H1 (cell line): ENCODE measurements at regions not wholly inside any gene's neighbourhood (a gene's known extent, or its start where the extent isn't known, plus 50 kb on each side); places are given as distances from the start of the nearest gene placed in this dataset.

Experiments
- CTCF ChIA-PET: fragments of 300-600 bp; sonication (Branson Sonifier 250); formaldehyde crosslinking; loops from one replicate; lab custom pipeline; 2021; ENCODE audit not compliant: partially characterized antibody; lab: Charles Lee
- POLR2A ChIA-PET: fragments of 300-600 bp; sonication (Branson Sonifier 250); formaldehyde crosslinking; loops from one replicate; lab custom pipeline; 2021; ENCODE audit warnings: inconsistent platforms; ENCODE audit not compliant: partially characterized antibody; lab: Charles Lee
- DNase-seq, 2 experiments: peaks; one replicate each; pipeline versions ENCODE4 v3.0.0 to v3.0.0-alpha.2; 2010 to 2022; ENCODE audit warnings: low spot score in 2 of 2, low read depth in 1 of 2, mixed read lengths in 1 of 2
- FAIRE-seq: peaks from 2 replicates; lab custom pipeline; 2011; peaks lifted over from hg19 to GRCh38; lab: Jason Lieb, UNC
- H2AFZ ChIP-seq: 2 replicates; pipeline ENCODE4 v1.8.1; 2012; ENCODE audit warnings: low read length, inconsistent platforms
- H2AK5ac ChIP-seq: 2 replicates; pipeline ENCODE4 v1.6.1; 2013; ENCODE audit warnings: low read depth, low read length
- H2BK120ac ChIP-seq: replicated peaks from 2 replicates; pipeline ENCODE3; 2013; ENCODE audit warnings: low read depth, low read length, inconsistent platforms
- H2BK12ac ChIP-seq: 2 replicates; pipeline ENCODE4 v1.6.1; 2013; ENCODE audit warnings: low read depth, low read length
- H2BK15ac ChIP-seq: 2 replicates; pipeline ENCODE4 v1.6.1; 2013; ENCODE audit warnings: low read length
- H2BK20ac ChIP-seq: 2 replicates; pipeline ENCODE4 v1.6.1; 2013; ENCODE audit warnings: low read length
- H2BK5ac ChIP-seq: 2 replicates; pipeline ENCODE4 v1.6.1; 2013; ENCODE audit warnings: low read depth, low read length
- H3K14ac ChIP-seq: 2 replicates; pipeline ENCODE4 v1.6.1; 2013; ENCODE audit warnings: inconsistent platforms; ENCODE audit not compliant: insufficient read length
- H3K18ac ChIP-seq: 2 replicates; pipeline ENCODE4 v1.6.1; 2013; ENCODE audit warnings: low read length; ENCODE audit errors: extremely low read depth
- H3K23ac ChIP-seq: 2 replicates; pipeline ENCODE4 v1.6.1; 2013; ENCODE audit warnings: inconsistent platforms; ENCODE audit not compliant: insufficient read length
- H3K23me2 ChIP-seq: 2 replicates; pipeline ENCODE4 v1.6.1; 2013; ENCODE audit warnings: low read depth, low read length
- H3K27ac ChIP-seq: 2 replicates; pipeline ENCODE4 v1.6.1; 2011; ENCODE audit warnings: low read depth, low read length, inconsistent platforms
- H3K27me3 ChIP-seq, 4 experiments: replicated peaks in 1 of 4; 1 replicate in 1 of 4; 2 replicates in 3 of 4; pipeline versions ENCODE4 v1.6.1 to v1.8.1; 2011 to 2013; ENCODE audit warnings: low read length in 3 of 4, mild to moderate bottlenecking in 3 of 4, inconsistent platforms in 2 of 4, mixed read lengths in 2 of 4, moderate library complexity in 1 of 4; ENCODE audit not compliant: control insufficient read depth in 3 of 4, insufficient read depth in 3 of 4; ENCODE audit errors: extremely low read depth in 1 of 4
- H3K36me3 ChIP-seq, 4 experiments: 2 replicates each; pipeline versions ENCODE4 v1.6.1 to v1.8.1; 2011 to 2013; ENCODE audit warnings: mild to moderate bottlenecking in 4 of 4, low read length in 3 of 4, moderate library complexity in 2 of 4, control low read depth in 1 of 4, inconsistent platforms in 1 of 4; ENCODE audit not compliant: insufficient read depth in 4 of 4, control insufficient read depth in 2 of 4
- H3K4ac ChIP-seq: replicated peaks from 2 replicates; pipeline ENCODE3; 2013; ENCODE audit warnings: low read length, low read depth, mixed read lengths, inconsistent platforms; ENCODE audit not compliant: insufficient read length
- H3K4me1 ChIP-seq, 4 experiments: replicated peaks in 1 of 4; 1 replicate in 1 of 4; 2 replicates in 3 of 4; pipeline versions ENCODE4 v1.6.1 to v1.8.1; 2011 to 2013; ENCODE audit warnings: low read length in 3 of 4, inconsistent platforms in 2 of 4, mixed read lengths in 1 of 4; ENCODE audit not compliant: insufficient read depth in 4 of 4, control insufficient read depth in 3 of 4
- H3K4me2 ChIP-seq, 2 experiments: 2 replicates each; pipeline versions ENCODE4 v1.6.1 to v1.8.1; 2011 to 2013; ENCODE audit warnings: low read depth in 2 of 2, low read length in 2 of 2, control low read depth in 1 of 2, inconsistent platforms in 1 of 2, mild to moderate bottlenecking in 1 of 2; ENCODE audit not compliant: insufficient read depth in 1 of 2
- H3K4me3 ChIP-seq, 4 experiments: fragments of 200-600, 300-600 bp in 1 of 4; sonication (generic), shearing (Covaris generic), sonication (Bioruptor Twin) in 1 of 4; 2 replicates each; pipeline versions ENCODE4 v1.5.1 to v1.8.1; 2011 to 2016; ENCODE audit warnings: low read length in 4 of 4, low read depth in 3 of 4, control low read depth in 2 of 4, inconsistent platforms in 2 of 4, mild to moderate bottlenecking in 2 of 4, mixed read lengths in 1 of 4, moderate library complexity in 1 of 4; ENCODE audit not compliant: insufficient read depth in 2 of 4; ENCODE audit errors: extremely low read depth in 1 of 4
- H3K56ac ChIP-seq: replicated peaks from 2 replicates; pipeline ENCODE3; 2013; ENCODE audit warnings: low read depth, mild to moderate bottlenecking, mixed read lengths, low read length, inconsistent platforms; ENCODE audit not compliant: insufficient read length
- H3K79me1 ChIP-seq: 2 replicates; pipeline ENCODE4 v1.6.1; 2013; ENCODE audit warnings: low read depth, low read length, control low read depth
- H3K79me2 ChIP-seq, 2 experiments: 2 replicates each; pipeline versions ENCODE4 v1.6.1 to v1.8.1; 2012 to 2013; ENCODE audit warnings: low read length in 2 of 2, mild to moderate bottlenecking in 2 of 2, inconsistent platforms in 1 of 2; ENCODE audit not compliant: insufficient read depth in 2 of 2, control insufficient read depth in 1 of 2
- H3K9ac ChIP-seq, 4 experiments: replicated peaks in 1 of 4; 1 replicate in 1 of 4; 2 replicates in 3 of 4; pipeline versions ENCODE4 v1.6.1 to v1.8.1; 2011 to 2013; ENCODE audit warnings: low read depth in 3 of 4, low read length in 3 of 4, control low read depth in 2 of 4, mild to moderate bottlenecking in 2 of 4, moderate library complexity in 2 of 4, inconsistent platforms in 1 of 4; ENCODE audit errors: extremely low read depth in 1 of 4
- H3K9me3 ChIP-seq, 2 experiments: 2 replicates each; pipeline versions ENCODE4 v1.6.1 to v1.8.1; 2012 to 2013; ENCODE audit warnings: mild to moderate bottlenecking in 2 of 2, moderate library complexity in 2 of 2, control low read depth in 1 of 2, inconsistent platforms in 1 of 2, low read depth in 1 of 2, low read length in 1 of 2, mixed read lengths in 1 of 2; ENCODE audit not compliant: insufficient read depth in 2 of 2
- H4K20me1 ChIP-seq, 2 experiments: replicated peaks in 1 of 2; 2 replicates each; pipeline versions ENCODE3 to v1.8.1; 2011 to 2013; ENCODE audit warnings: inconsistent platforms in 2 of 2, low read length in 2 of 2, mild to moderate bottlenecking in 1 of 2; ENCODE audit not compliant: insufficient read depth in 2 of 2, control insufficient read depth in 1 of 2
- H4K5ac ChIP-seq: 2 replicates; pipeline ENCODE4 v1.6.1; 2013; ENCODE audit warnings: low read length, low read depth, mixed read lengths, inconsistent platforms; ENCODE audit not compliant: insufficient read length
- H4K8ac ChIP-seq: 2 replicates; pipeline ENCODE4 v1.8.0; 2013; ENCODE audit warnings: mild to moderate bottlenecking, moderate library complexity, low read length, inconsistent platforms; ENCODE audit not compliant: insufficient read depth; ENCODE audit errors: extremely low read depth
- H4K91ac ChIP-seq: replicated peaks from 2 replicates; pipeline ENCODE3; 2013; ENCODE audit warnings: low read length, mixed read lengths, inconsistent platforms; ENCODE audit not compliant: insufficient read length
- CBX5 ChIP-seq: fragments of 300-800, 300-1000 bp; sonication (generic); IDR thresholded peaks from 2 replicates; pipeline ENCODE4 v1.7.1; 2016; ENCODE audit warnings: antibody characterized with exemption, low read length, low read depth
- CREB1 ChIP-seq: IDR thresholded peaks from 2 replicates; pipeline ENCODE4 v1.6.1; 2012; ENCODE audit warnings: inconsistent platforms
- NANOG ChIP-seq: IDR thresholded peaks from 2 replicates; pipeline ENCODE4 v1.6.1; 2011; ENCODE audit warnings: low read length, low read depth, mild to moderate bottlenecking, inconsistent platforms; ENCODE audit not compliant: insufficient read depth, poor library complexity, severe bottlenecking
- PHF8 ChIP-seq: fragments of 200-600 bp; sonication (generic); conservative IDR thresholded peaks from 2 replicates; pipeline ENCODE4 v1.7.1; 2012; ENCODE audit warnings: low read depth, mild to moderate bottlenecking, inconsistent platforms, low read length, moderate library complexity
- ZNF274 ChIP-seq: IDR thresholded peaks from 2 replicates; pipeline ENCODE4 v1.7.0; 2012; ENCODE audit warnings: low read length, borderline replicate concordance; ENCODE audit errors: extremely low read depth
- WGBS, 2 experiments: shearing (Covaris generic) in 1 of 2; methylation state at CpG; one replicate each; pipeline versions ENCODE4 v1.1.6 to v1.1.7; 2013 to 2015; ENCODE audit warnings: low lambda C conversion rate in 2 of 2, mixed read lengths in 2 of 2, inconsistent platforms in 1 of 2, low coverage in 1 of 2, missing lambda C conversion rate in 1 of 2; ENCODE audit not compliant: insufficient replicate concordance in 2 of 2, insufficient coverage in 1 of 2, insufficient read length in 1 of 2; ENCODE audit errors: extremely low coverage in 1 of 2, missing lambda C conversion rate in 1 of 2; 5-methylcytosine and 5-hydroxymethylcytosine counted together

- no peak for FAIRE-seq
- Histone ChIP-seq H3K18ac (no peak overlapping the region), H2BK20ac (no peak overlapping the region), H2BK12ac (no peak overlapping the region), H3K27ac (no peak overlapping the region), H3K4me3 (no peak overlapping the region), H4K5ac (no peak overlapping the region), H3K23ac (no peak overlapping the region), H2AK5ac (no peak overlapping the region), H4K20me1 (no peaks in the 10 kb centered on the region), H3K9me3 (no peaks in the 10 kb centered on the region), H3K4ac (no peak overlapping the region), H4K91ac (no peak overlapping the region), H2BK5ac (no peak overlapping the region), H2AFZ (no peak overlapping the region), H4K8ac (no peak overlapping the region), H3K56ac (no peak overlapping the region), H3K79me1 (no peaks in the 10 kb centered on the region), H3K14ac (no peak overlapping the region), H3K9ac (no peak overlapping the region), H3K79me2 (no peaks in the 10 kb centered on the region), H3K4me2 (no peak overlapping the region), H2BK120ac (no peak overlapping the region), H3K27me3 (no peaks in the 10 kb centered on the region), H2BK15ac (no peak overlapping the region), H3K23me2 (no peaks in the 10 kb centered on the region), H3K36me3 (no peaks in the 10 kb centered on the region), H3K4me1 (no peaks in the 10 kb centered on the region)
- DNase-seq: no peak
- whole genome bisulfite sequencing, 2 experiments: 89% methylated on average over 6 of the region's 6 CpGs; no CpG with 5 or more reads in 1 of the 2 experiments
- CTCF ChIA-PET: no interaction called here
- POLR2A ChIA-PET: no interaction called here
- TF ChIP-seq CBX5 (no peak), NANOG (no peak), ZNF274 (no peak), CREB1 (no peak), PHF8 (no peak)
Measured at GRCh38 chr17:12438212-12438611, 227.5 kb upstream of the MYOCD start.
